Middle frontal gyrus (tissue), 1 donor: ENCODE measurements at regions not wholly inside any gene's neighbourhood (a gene's known extent, or its start where the extent isn't known, plus 50 kb on each side); places are given as distances from the start of the nearest gene placed in this dataset.
"Not testable (repeated sequence)": the region's sequence is repeated elsewhere in the genome, so short reads cannot be mapped to it uniquely, and the experiment has no call there.

Experiments used
- DNase-seq: peaks from one replicate; pipeline ENCODE4 v3.0.0-alpha.2; 2015; ENCODE audit warnings: low spot score; ENCODE audit errors: extremely low spot score

- DNase-seq, result no peak
Observed at GRCh38 chr10:108982159-108982558, 941.2 kb downstream of the XPNPEP1 start.

DNA sequence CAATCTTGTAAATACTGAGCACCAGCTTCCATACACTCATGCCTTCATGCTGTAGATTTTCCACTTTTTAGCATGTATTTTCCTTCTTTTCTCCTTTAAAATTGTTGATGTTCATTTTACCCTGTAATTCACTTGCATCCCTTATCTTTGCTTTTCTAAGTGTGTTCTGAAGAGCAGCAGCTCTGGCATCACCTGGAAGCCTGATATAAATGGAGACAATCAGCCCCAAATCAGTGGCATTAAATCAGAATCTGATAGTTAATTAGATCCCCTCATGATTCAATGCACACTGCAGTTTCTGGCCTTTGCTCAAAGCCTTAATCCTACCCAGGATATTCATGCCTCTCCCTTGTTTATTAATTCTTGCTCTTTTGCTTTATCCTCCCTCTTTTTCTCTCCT, 942.4 kb downstream of the XPNPEP1 start:
- no peak for DNase-seq

DNA sequence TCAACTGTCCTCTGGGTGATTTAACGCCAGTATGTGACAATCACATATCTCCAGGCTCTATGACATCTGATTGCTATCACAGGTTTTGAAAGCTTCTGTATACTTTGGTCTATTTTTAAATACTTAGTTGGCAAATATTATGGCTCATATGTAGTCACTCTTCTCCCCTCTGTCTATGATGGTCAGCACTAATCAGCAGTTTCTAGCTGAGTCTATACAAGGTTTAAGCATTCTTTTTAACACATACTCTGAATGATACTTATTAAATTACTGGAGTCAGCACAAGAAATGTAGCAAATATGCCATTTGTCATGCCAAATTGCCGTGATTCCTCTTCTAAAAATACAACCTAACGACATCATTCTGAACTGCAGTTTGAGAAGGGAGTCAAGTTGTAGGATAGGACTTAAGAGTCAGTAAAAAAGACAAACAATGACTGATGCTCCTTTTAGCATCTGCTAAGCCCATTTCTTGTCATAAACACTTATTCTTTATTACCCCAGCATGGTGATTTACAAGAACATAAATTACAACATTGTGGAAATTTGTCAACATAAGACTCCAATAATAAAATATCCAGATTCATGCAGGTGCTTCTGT, 947.8 kb downstream of the XPNPEP1 start:
- no peak for DNase-seq

DNA sequence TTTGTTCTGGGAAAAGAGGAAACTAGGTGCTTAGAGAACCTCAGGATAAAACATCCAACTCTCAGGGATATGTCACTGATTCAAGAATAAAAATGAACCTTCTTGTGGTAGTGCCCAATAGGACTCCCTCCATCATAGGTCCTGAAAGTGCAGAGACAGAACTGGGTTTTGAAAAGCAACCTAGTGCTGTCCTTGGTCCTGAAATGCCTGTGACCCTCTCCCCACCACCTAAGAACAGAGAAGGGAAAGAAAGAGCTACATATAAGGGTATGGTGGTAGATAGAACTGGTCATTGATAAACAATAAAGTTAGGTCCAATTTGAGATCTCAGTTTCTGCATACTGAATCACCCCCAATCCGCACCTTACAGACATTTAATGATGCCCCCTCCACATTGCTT, 953.3 kb downstream of the XPNPEP1 start:
- DNase-seq, result no peak

- no peak for DNase-seq
Observed at GRCh38 chr10:108966411-108966810, 956.9 kb downstream of the XPNPEP1 start.

- DNase-seq, result no peak
Observed at GRCh38 chr10:108966005-108966404, 957.3 kb downstream of the XPNPEP1 start.

GRCh38 chr10:108962172-108962571, 961.1 kb downstream of the XPNPEP1 start:
- DNase-seq, result no peak

GRCh38 chr10:108957681-108958080, 965.6 kb downstream of the XPNPEP1 start:
- DNase-seq, result no peak

- no peak for DNase-seq
Observed at GRCh38 chr10:108956149-108956548, 967.2 kb downstream of the XPNPEP1 start.

GRCh38 chr10:108920029-108920428, 1003.3 kb downstream of the XPNPEP1 start:
- DNase-seq, result not testable (repeated sequence)

DNA sequence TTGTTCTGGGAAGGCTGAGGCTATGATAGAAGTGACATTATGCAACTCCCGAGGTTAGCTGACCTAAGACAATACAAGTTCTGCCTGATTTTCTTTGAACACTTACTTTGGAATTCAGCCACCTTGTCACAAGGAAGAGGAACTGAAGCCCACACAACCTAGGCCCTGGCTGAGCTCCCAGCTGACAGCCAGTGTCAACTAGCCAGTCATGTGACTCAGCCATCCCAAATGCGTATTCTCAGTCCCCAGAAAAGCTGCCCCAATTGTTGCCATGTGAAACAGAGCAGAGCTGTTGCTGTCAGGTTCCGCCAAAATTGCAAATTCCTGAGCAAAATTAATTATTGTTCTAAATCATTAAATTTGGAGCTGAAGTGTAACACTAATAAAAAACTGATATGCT, 1010.0 kb downstream of the XPNPEP1 start:
- DNase-seq, result no peak

DNA sequence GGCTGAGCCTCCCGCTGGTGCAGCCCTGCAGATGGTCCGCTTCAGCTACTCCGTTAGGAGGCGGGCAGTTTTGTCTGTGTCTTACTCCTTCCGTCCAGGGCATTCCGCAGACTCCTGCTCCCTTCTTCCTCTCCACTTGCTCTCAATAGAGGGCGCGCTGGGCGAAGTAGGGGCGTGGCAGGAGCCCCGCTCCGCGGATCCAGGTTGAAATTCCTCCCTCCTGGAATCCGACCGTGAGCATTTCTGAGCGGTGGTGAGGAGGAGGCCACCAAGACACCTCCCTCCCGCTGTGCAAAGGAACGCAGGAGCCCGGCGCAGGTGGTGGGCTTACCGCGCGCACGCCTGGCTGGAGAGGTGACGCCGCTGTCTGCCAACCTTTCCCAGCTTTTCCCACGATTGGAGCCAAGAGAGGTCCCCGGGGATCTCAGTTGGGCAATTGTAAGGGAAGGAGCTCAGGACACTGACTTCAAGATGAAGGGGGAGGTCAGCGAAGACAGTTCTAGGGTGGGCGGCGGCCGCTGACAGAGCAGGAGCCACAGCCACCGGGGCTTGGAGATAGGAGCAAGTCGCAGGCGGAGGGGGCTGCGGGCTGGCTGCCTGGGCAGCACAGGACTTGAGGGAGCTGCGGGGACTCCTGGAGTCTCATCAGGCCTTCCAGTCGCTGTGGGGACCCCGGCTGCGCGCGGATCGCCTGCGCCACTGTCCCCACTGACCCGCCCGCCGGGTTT, 1011.3 kb downstream of the XPNPEP1 start:
- DNase-seq, result no peak

DNA sequence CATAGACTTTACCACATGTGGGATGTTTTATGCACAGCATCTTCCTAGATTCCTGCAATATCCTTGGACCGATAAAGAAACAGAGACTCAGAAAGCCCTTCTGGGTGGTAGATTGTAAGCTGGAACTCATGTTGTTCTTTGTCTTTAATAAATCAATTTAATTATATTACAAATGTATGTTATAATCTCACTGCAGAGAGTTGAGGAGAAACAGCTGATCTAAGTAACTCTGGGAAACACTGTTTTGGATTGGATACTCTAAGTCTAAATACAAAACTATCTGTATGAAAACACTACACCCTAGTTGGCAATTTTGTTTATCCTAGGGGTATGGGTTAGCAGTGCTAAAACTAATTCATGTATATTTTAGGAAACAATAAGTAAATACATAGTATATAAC, 1015.2 kb downstream of the XPNPEP1 start:
- no peak for DNase-seq

GRCh38 chr10:108905821-108906220, 1017.5 kb downstream of the XPNPEP1 start:
- no peak for DNase-seq

GRCh38 chr10:108905171-108905570, 1018.1 kb downstream of the XPNPEP1 start:
- DNase-seq, result no peak

DNA sequence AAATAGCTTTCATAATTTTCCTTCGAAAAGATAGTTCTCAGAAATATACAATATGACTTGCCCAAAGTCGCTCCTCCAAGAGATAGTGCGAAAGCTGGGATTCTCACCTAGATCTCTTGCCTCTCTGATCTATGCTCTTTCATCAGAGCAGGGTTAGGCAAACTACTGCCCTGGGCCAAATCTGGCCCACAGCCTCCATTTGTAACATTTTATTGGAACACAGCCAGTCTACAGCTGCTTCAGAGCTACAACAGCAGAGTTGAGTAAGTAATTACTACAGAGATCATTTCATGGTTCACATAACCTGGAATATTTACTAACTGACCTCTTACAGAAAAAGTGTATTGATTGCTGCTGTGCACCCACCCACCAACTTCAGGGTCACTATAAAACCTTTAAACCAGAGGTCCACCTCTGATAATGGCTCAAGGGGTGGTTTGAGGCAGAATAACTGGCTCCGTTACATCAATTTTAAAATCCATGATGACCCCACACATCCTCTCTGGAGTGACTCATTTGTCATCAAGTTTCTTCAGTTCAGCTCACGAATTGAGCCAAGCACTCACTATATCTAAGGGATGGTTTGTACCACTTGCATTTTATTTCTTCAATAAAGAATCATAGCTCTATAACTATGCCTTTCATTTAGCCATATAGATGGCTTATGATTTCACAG, 1019.0 kb downstream of the XPNPEP1 start:
- no peak for DNase-seq

GRCh38 chr10:108902619-108903285, 1020.6 kb downstream of the XPNPEP1 start:
- no peak for DNase-seq

GRCh38 chr10:108901781-108902618, 1021.3 kb downstream of the XPNPEP1 start:
- no peak for DNase-seq

DNA sequence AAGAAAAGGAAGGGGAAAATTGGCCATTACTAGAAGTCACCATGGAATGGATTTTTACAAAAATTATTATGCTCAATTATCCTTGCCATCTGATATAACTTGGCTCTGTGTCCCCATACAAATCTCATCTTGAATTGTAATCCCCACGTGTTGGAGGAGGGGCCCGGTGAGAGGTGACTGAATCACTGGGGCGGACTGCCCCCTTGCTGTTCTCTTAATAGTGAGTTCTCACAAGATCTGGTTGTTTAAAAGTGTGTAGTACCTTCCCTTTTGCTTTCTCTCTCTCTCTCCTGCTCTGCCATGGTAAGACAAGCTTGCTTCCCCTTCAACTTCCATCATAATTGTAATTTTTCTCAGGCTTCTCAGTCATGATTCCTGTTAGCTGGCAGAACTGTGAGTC, 1023.6 kb downstream of the XPNPEP1 start:
- no peak for DNase-seq

- DNase-seq, result no peak
Observed at GRCh38 chr10:108894402-108895301, 1028.7 kb downstream of the XPNPEP1 start.
